OCI-LY1 (cell line): ENCODE measurements at regions not wholly inside any gene's neighbourhood (a gene's known extent, or its start where the extent isn't known, plus 50 kb on each side); places are given as distances from the start of the nearest gene placed in this dataset.

ENCODE experiments used
- EZH2 ChIP-seq: fragments of 200-600 bp; sonication (generic), shearing (Covaris generic); IDR thresholded peaks from 2 replicates; pipeline ENCODE4 v1.8.0; 2017; ENCODE audit warnings: borderline replicate concordance, mixed run types, mild to moderate bottlenecking, antibody characterized with exemption, low read length, moderate library complexity, mixed read lengths
- TF ChIP-seq, protein P1 (sequence below): fragments of 200-600 bp; sonication (generic), shearing (Covaris generic); IDR thresholded peaks from 2 replicates; pipeline ENCODE4 v1.5.1; 2017; ENCODE audit warnings: mild to moderate bottlenecking, antibody characterized with exemption, low read length, moderate library complexity, mixed read lengths

DNA sequence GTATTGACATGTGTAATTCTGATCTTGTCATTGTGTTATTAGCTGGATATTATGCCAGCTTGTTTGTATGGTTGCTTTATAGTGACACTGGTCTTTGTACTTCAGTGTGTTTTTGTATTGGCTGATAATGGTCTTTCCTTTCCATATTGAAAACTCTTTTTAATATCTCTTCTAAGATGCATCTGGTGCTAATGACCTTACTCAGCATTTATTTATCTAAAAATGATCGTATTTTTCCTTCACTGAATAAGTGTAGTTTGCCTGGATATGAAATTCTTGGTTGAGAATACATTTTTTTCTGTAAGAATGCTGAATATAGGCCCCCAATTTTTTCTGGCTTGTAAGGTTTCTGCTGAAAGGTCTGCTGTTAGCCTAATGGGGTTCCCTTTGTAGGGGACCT is 465.5 kb upstream of the TMPRSS15 start:
- TF ChIP-seq, protein P1, sequence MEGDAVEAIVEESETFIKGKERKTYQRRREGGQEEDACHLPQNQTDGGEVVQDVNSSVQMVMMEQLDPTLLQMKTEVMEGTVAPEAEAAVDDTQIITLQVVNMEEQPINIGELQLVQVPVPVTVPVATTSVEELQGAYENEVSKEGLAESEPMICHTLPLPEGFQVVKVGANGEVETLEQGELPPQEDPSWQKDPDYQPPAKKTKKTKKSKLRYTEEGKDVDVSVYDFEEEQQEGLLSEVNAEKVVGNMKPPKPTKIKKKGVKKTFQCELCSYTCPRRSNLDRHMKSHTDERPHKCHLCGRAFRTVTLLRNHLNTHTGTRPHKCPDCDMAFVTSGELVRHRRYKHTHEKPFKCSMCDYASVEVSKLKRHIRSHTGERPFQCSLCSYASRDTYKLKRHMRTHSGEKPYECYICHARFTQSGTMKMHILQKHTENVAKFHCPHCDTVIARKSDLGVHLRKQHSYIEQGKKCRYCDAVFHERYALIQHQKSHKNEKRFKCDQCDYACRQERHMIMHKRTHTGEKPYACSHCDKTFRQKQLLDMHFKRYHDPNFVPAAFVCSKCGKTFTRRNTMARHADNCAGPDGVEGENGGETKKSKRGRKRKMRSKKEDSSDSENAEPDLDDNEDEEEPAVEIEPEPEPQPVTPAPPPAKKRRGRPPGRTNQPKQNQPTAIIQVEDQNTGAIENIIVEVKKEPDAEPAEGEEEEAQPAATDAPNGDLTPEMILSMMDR = no peak
- TF ChIP-seq EZH2 = no peak
